Right atrium auricular region (tissue), 2 donors: ENCODE measurements at regions not wholly inside any gene's neighbourhood (a gene's known extent, or its start where the extent isn't known, plus 50 kb on each side); places are given as distances from the start of the nearest gene placed in this dataset.

Experiments used
- DNase-seq: peaks from one replicate; pipeline ENCODE4 v3.0.0-alpha.2; 2019; ENCODE audit warnings: low spot score
- H3K27ac ChIP-seq, 2 donors: fragments of 200-600 bp; sonication (generic); 1 replicate in 1 of 2; 2 replicates in 1 of 2; pipeline ENCODE4 v1.5.1; 2016 to 2019
- H3K27me3 ChIP-seq, 2 donors: fragments of 200-600 bp; sonication (generic); one replicate each; pipeline versions ENCODE4 v1.5.1 to v1.6.0; 2017 to 2019
- H3K36me3 ChIP-seq: fragments of 200-600 bp; sonication (generic); one replicate; pipeline ENCODE4 v1.5.1; 2016
- H3K4me1 ChIP-seq, 2 donors: fragments of 200-600 bp; sonication (generic); one replicate each; pipeline versions ENCODE4 v1.5.1 to v1.6.0; 2017 to 2019
- H3K4me3 ChIP-seq, 2 donors: fragments of 200-600 bp; sonication (generic); 1 replicate in 1 of 2; 2 replicates in 1 of 2; pipeline ENCODE4 v1.5.1; 2017 to 2019; ENCODE audit warnings: mild to moderate bottlenecking in 1 of 2, moderate library complexity in 1 of 2
- H3K9me3 ChIP-seq, 2 donors: fragments of 200-600 bp; sonication (generic); one replicate each; pipeline ENCODE4 v1.5.1; 2019
- CTCF ChIP-seq, 2 donors: fragments of 200-600 bp; sonication (generic); IDR thresholded peaks; one replicate each; pipeline ENCODE4 v1.5.1; 2019; ENCODE audit warnings: antibody characterized with exemption in 2 of 2

- Histone ChIP-seq H3K4me1 (no peaks in the 10 kb centered on the region), H3K4me3 (no peak overlapping the region), H3K27me3 (no peaks in the 10 kb centered on the region), H3K9me3 (no peaks in the 10 kb centered on the region), H3K27ac (no peak overlapping the region), H3K36me3 (no peaks in the 10 kb centered on the region)
- DNase-seq = no peak
- no peak for TF ChIP-seq CTCF (IDR thresholded peaks at IDR 0.05)
Measured at GRCh38 chr6:102885165-102885564, 1491.7 kb downstream of the GRIK2 start.

GRCh38 chr6:102853249-102853955 lies 1459.9 kb downstream of the GRIK2 start:
- no peaks in the 10 kb centered on the region for H3K4me1 ChIP-seq
- H3K4me3 ChIP-seq = no peak overlapping the region
- H3K27ac ChIP-seq = no peak overlapping the region
- H3K9me3 ChIP-seq = no peaks in the 10 kb centered on the region
- DNase-seq = no peak
- no peaks in the 10 kb centered on the region for H3K27me3 ChIP-seq
- no peaks in the 10 kb centered on the region for H3K36me3 ChIP-seq
- TF ChIP-seq CTCF (IDR thresholded peaks at IDR 0.05) = no peak

- DNase-seq = no peak
- Histone ChIP-seq H3K27me3 (no peaks in the 10 kb centered on the region), H3K36me3 (no peaks in the 10 kb centered on the region), H3K27ac (no peak overlapping the region), H3K4me3 (no peak overlapping the region), H3K9me3 (no peaks in the 10 kb centered on the region), H3K4me1 (no peaks in the 10 kb centered on the region)
- TF ChIP-seq CTCF (IDR thresholded peaks at IDR 0.05) = no peak
Measured at GRCh38 chr6:102848796-102849195, 1455.3 kb downstream of the GRIK2 start.

- Histone ChIP-seq H3K4me1 (no peaks in the 10 kb centered on the region), H3K27me3 (no peaks in the 10 kb centered on the region), H3K27ac (no peak overlapping the region), H3K4me3 (no peak overlapping the region), H3K36me3 (no peaks in the 10 kb centered on the region), H3K9me3 (no peaks in the 10 kb centered on the region)
- DNase-seq = no peak
- no peak for TF ChIP-seq CTCF (IDR thresholded peaks at IDR 0.05)
Measured at GRCh38 chr6:102848210-102848609, 1454.7 kb downstream of the GRIK2 start.

DNA sequence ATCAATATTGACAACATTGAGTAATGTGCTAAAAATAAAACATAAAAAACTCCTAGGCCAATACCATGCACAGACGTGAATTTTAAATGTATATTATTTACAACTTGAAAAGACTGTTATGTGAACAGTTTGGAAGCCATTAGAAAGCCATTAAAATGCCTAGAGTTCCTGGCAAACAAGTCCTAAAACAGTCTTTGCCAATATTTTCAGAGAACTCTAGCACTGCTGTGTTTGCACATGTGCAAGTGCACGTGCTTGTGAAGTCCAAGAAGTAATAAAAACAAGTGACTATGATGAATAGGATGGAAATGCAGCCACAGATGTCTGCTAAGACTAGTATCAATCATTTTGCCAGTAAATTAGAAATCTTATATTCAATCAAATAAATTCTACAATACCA lies 1447.6 kb downstream of the GRIK2 start:
- H3K27me3 ChIP-seq = no peaks in the 10 kb centered on the region
- H3K9me3 ChIP-seq = no peaks in the 10 kb centered on the region
- no peak overlapping the region for H3K27ac ChIP-seq

More for the DNA sequence above, 1447.6 kb downstream of the GRIK2 start:
- DNase-seq = no peak
- Histone ChIP-seq H3K36me3 (no peaks in the 10 kb centered on the region), H3K4me3 (no peak overlapping the region), H3K4me1 (no peaks in the 10 kb centered on the region)
- TF ChIP-seq CTCF (IDR thresholded peaks at IDR 0.05) = no peak
